H1 (cell line): ENCODE measurements at regions not wholly inside any gene's neighbourhood (a gene's known extent, or its start where the extent isn't known, plus 50 kb on each side); places are given as distances from the start of the nearest gene placed in this dataset.

Source experiments
- CHD2 ChIP-seq: IDR thresholded peaks from 2 replicates; pipeline ENCODE4 v1.6.1; 2012; ENCODE audit warnings: low read length, improper control_type of control experiment
- GABPA ChIP-seq: IDR thresholded peaks from 2 replicates; pipeline ENCODE4 v1.6.1; 2011; ENCODE audit warnings: mild to moderate bottlenecking, low read length, moderate library complexity, borderline replicate concordance; ENCODE audit not compliant: insufficient read depth
- RNF2 ChIP-seq: fragments of 200-900, 300-1000 bp; sonication (generic); IDR thresholded peaks from 2 replicates; pipeline ENCODE4 v1.7.1; 2016; ENCODE audit warnings: borderline replicate concordance, low read depth, mild to moderate bottlenecking, antibody characterized with exemption, low read length; ENCODE audit not compliant: poor library complexity, severe bottlenecking; ENCODE audit errors: missing control alignments
- TBP ChIP-seq: IDR thresholded peaks from 2 replicates; pipeline ENCODE4 v1.6.1; 2011; ENCODE audit warnings: low read depth, low read length, improper control_type of control experiment
- TEAD4 ChIP-seq: IDR thresholded peaks from 2 replicates; pipeline ENCODE4 v1.6.1; 2012; ENCODE audit warnings: low read depth, low read length, inconsistent platforms, mixed read lengths

GRCh38 chr6:74902846-74903245 lies 303.0 kb downstream of the COL12A1 start (continued):
- TF ChIP-seq CHD2 (no peak), GABPA (no peak), TBP (no peak), RNF2 (no peak), TEAD4 (no peak)
